GM19328 (cell line): ENCODE measurements at regions not wholly inside any gene's neighbourhood (a gene's known extent, or its start where the extent isn't known, plus 50 kb on each side); places are given as distances from the start of the nearest gene placed in this dataset.
"Not testable (repeated sequence)": the region's sequence is repeated elsewhere in the genome, so short reads cannot be mapped to it uniquely, and the experiment has no call there.

Experiments
- ATAC-seq: cut with Tn5 transposase; IDR thresholded peaks from one replicate; pipeline ENCODE4 v1.9.1; 2021; ENCODE audit warnings: mild to moderate bottlenecking, moderate library complexity; ENCODE audit not compliant: unreplicated experiment

DNA sequence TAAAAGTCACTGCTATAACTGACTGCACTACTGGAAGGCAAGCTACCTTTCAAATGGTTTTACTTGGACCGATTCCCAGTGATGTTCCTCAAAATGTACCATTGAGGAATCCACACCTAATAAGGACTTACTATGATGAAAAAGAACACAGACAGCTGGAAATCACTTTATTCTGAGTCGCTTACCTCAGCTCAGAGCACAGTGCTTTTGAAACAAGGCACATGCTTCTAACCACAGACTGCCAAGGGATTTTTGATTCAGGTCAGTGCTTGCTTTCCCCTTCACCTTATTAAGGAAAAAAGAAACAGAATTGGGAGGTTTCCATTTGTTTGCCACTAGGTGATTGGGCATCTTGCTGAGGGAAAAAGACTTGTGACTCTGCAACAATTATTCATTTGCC, 707.5 kb upstream of the FSHR start:
- ATAC-seq: no peak

DNA sequence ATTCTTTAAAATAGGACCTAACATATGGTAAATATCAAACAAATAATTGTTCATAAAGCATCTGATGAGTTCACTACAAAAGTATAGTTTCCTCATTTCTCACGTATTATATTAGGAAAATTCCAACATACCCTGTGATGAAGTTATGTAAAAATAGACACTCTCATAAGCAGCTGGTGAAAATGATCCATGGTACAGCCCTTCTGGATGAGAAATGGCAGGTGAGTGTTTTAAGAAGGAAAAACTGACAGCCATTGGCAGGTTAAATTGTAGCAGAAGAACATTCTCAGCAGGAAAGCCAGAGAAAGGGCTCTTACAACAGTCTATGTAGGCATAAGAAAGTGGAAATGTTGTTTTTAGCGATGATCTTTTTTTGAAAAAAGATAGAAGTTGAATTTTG, 706.5 kb upstream of the FSHR start:
- ATAC-seq: no peak

DNA sequence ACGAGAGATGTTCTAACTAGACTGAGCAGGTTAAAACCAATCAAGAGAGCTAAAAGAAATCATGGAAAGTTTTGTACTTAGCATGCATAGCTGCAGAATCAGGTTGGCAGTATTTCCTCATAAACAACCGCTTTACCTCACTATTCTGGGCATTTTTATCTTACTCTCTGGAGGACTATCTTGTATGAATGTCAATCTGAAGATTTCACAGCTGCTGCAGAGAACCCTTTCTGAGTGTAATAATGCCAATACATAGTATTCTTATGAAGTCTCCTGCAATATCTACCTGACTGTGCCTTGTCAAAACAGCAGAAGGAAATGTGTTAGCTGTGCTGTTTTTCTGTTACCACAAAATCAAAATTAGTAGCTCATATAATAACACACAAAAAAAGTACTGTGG, 705.9 kb upstream of the FSHR start:
- no peak for ATAC-seq

DNA sequence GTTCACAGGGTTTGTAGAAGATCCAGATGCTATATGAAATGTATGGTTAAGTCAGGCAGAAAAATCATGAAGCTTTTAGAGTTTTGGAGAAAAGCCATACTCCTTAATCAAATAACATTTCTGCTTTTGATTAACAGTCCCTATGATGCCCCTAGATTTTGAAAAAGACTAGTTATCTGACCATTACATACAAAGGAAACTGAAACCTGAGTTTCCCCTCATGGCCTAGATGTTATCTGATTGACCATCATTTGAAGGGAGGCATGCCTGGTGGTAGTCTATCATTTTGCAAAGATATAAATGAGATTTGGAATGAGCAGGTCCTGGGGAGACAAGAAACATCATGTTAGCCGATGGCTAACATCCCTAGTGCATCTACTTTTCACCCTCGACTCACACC, 704.3 kb upstream of the FSHR start:
- no peak for ATAC-seq

DNA sequence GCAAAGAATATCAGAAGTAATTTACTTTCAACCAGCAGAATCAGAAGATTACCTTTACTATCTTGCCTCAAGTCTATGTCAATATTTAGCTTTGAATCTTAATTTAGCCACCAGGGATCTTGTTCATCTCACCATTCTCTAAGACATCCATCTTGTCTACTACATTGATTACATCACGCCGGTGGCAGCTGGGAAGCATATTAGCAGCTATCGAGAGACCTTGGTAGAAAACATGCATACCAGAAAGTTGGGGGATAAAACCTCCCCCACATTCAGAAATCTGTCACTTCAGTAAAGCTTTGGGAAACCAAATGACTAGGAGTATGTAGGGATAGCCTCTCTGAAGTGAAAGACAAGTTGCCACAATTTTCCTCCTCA, 703.8 kb upstream of the FSHR start:
- ATAC-seq: no peak

DNA sequence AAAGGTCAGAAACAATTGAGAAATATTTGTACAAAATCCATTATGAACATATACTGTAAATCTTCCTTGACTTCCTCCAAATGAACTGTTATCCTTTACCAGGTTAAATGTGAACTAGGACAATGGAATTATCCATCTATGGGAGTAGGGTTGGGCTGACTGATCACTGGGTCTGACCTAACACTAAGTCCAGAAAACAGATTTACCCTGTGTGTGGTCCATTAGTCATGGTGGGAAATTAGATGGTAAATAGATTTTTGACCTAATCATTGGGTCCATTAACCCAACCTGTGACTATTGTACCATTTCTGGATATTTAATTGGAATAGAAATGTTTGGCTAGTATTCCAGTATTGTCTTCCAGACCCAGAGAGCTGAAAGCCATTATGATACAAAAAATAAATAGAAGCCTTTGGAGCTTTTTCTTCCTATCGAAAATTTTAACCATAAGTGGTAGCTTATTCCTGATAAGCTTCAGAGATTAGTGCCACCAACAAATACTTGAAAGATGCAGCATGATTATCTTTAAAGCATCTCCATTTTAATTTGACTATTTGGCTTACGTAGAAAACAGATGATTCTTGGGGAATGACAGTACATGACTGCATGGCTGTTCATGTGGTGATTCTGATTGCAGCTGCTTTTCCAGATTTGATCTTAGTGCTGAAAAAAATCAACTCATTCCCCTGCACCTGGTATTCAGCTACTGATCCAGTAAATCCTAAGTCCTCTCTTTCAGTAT, 703.2 kb upstream of the FSHR start:
- ATAC-seq: no peak

DNA sequence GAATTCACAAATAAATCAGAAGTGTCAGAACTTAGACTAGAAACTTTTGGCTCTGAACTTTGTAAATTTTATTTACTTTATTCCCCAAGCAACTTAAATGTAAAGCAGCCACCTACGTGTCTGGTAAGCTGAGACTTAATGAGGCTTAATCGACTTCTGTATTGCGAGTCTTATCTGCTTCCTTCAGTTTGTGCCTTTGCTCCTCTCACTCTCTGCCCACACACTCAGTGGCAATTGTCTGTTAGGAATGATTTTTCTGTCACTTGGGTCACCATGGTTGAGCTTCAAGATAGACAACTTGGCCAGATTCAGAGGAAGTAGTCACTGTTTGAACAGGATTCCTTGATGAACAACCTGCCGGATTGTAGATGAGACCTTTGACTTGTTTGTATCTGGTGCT, 691.4 kb upstream of the FSHR start:
- ATAC-seq: no peak

DNA sequence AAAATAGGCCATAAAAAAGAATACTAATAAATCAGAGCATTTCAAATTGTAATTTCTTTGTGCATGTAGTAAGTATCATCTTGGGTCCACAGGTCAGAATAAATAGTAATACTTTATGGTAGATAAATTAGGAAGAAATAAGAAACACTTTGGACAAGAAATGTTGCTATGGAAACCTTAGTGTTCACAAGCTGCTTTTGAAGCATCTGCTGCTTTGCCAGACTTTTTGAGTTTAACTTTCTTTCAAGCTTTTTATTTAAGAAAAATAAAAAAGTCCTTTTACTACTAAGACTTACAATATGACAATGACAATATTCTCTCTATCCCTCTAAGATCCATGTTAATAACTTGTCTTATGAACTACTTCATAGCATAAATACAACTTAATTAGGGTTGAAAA, 690.7 kb upstream of the FSHR start:
- ATAC-seq: no peak

DNA sequence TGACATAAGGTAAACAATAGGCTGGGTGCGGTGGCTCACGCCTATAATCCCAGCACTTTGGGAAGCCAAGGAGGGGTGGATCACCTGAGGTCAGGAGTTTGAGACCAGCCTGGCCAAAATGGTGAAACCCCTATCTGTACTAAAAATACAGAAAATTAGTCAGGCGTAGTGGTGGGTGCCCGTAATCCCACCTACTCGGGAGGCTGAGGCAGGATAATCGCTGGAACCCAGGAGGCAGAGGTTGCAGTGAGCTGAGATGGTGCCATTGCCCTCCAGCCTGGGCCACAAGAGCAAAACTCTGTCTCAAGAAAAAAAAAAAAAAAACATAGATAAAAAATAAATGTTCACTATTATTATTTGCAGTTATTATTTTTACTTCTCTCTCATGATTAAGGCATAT, 689.8 kb upstream of the FSHR start:
- ATAC-seq: not testable (repeated sequence)

DNA sequence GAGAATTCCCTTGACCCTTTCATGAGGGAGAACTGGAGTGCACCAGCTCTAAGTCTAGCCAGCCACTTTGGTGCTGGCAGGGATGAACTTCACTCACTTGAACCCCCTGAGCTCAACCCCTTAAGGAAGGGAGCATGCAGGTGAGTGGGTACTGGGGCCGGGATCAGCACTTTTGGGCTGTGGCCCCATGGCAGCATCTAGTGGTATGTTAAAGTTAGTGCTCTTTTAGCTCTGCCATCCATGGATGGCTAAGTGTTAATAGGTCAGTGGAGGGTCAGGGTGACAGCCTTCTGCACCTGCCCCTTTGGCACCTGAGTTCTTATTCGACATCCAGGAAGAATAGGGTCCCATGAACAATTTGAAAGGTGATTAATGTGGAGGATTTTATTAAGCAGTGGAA, 689.0 kb upstream of the FSHR start:
- no peak for ATAC-seq

DNA sequence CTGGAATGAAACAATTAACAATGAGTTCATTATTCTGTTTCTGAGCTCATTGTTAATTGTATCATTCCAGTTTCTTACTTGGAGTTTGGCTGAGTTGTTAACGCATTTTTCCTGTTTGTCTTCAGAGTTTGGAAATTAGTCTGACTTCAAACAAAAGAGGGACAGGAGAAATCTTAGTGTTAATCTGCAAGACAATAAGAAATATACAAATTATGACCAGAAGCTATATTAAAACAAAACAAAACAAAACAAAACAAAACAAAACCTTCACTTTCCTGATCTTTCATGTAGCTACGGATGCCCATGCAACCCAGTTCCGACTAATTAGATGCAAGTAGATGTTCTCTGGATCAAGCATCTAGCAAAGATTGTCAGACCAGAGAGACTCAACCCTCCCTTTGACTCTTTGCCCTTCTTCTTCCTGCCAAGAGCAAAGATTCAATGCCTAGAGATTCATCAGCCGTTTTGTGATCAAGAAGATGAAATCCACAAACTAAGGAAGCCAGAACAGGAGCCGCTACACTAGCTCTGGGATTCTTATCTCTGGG, 686.2 kb upstream of the FSHR start:
- ATAC-seq: no peak

DNA sequence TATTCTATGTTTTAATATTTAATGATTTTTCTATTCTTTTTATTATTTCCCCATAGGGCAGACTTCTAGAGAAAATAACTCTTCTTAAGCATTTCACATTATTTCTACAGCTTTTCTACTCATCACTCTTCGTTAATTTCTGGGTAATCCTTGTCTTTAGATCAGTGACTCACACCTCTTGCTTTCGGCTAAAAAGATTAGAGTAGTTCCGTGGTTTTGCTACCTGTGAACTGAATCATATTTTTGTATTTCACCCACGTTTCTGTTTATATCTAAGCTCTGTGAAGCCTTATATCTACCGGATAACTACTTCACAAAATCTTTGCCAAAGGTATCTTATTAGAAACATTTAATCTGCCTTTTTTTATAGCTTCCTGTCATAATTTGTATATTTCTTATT, 685.5 kb upstream of the FSHR start:
- ATAC-seq: no peak

DNA sequence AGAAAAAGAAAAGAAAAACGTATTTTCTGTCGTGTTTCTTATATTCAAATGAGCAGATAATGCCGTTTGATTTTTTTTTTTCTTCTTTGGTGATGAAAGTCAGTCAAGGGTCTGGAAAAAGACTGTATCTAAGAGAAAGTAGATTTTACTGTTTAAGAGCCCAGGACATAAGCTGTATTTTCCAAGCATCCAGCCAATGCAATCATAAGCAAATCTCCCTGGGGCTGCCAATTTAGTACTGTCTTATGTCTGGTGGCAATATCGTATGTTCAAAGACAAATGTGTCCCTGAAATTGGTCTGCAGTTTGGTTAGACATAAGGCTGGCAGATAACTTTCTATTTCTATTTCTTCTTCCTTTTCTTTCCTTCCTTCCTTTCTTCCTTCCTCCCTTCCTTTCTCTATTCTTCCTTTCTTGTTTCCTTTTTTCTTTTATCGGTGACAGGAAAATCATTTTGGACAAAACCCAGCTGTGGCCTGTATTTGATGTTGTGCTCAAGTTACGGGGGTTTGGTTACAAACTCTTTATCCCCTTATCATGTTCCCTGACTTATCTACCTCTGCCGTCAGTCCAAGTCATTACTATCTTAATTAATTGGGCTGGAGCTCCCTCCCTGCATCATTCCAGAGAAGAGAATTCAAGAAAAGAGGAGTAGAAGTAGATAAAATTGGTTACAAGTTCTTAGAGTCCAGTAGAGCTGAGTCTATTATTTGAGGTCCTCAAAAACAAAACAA, 683.4 kb upstream of the FSHR start:
- no peak for ATAC-seq

DNA sequence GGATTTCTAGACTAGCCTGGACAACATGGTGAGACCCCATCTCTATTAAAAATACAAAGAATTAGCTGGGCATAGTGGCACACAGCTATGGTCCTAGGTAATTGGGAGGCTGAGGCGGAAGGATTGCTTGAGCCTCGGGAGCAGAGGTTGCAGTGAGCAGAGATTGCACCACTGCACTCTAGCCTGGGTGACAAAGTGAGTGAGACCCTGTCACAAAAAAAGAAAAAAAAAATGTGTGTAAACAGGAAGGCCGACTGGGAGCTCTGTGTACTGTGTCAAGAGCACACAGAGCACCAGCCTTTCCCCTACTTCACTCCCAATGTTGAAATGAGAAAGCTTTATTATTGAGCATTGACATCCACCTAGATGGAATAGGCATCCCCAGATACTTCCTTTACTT, 681.7 kb upstream of the FSHR start:
- ATAC-seq: no peak

DNA sequence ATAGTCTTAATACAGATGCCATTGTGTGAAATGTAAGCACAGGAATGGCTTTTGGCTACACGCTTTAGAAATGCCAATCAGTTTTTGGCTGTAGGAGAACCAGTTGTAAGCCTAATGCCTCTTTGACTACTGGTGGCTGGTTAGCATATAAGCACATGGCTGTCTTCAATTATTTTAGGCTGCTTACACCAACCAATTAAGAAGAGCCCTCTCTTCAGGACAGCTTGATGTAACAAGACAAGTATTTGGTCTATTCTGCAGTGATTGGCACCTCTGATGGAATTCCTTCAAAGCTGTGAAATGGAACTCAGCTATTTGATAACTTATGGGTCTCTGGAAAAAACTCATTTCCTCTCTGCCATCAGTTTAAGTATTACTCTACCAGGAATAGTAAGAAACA, 680.1 kb upstream of the FSHR start:
- ATAC-seq: no peak

DNA sequence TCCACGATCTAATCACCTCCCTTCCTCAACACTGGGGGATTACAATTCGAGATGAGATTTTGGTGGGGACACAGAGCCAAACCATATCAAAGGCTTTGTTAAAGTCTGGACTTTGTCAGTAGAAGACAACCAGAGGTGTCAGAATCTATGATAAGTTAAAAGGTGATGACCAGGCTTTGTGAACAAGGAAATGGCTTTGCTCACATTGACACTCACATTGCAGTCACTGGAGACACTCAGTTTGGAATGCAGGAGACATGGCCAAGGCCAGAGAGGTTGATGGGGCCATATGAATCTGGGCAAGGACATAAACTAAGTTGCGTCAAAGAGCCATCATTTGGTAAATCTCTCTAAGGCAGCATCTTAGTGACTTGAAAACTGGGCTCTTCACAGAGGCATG, 678.2 kb upstream of the FSHR start:
- ATAC-seq: no peak

DNA sequence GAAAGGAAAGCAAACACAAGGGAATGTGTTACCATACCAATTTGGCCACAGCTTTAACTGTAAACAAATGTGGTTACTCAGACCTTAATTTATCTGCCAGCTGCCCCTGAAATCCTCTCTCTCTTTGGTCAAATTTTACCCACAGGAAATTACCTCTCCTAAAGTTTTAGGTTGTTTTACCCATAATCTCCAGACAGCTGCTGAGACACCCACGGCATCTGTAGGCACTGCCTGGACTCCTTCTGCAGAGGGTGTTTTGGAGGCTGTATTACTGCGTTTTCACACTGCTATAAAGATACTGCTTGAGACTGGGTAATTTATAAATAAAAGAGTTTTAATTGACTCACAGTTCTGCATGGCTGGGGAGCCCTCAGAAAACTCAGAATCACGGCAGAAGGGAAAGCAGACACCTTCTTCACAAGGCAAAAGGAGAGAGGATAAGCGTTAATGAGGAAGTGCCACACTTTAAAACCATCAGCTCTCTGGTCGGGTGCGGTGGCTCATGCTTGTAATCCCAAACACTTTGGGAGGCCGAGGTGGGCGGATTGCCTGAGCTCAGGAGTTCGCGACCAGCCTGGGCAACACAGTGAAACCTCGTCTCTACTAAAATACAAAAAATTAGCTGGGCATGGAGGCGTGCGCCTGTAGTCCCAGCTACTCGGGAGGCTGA, 677.5 kb upstream of the FSHR start:
- ATAC-seq: no peak

DNA sequence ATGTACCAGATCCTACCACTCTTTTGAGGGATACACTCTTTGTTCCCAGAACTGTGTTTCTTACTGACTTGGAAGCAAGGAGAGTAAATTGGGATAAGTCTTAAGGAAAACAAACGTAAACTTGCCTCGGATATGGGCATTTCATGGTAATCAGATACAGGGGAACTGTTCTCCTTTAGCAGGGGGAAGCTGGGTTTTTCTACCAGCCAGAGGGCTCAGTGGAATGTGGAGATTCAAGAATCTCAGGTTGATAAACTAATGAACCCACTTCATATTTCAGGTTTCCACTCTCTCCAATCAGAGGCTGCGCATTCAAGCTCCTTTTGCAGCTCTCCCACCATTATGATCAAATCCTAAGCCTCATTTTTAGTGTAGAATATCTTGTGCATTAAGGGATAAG, 676.5 kb upstream of the FSHR start:
- no peak for ATAC-seq

DNA sequence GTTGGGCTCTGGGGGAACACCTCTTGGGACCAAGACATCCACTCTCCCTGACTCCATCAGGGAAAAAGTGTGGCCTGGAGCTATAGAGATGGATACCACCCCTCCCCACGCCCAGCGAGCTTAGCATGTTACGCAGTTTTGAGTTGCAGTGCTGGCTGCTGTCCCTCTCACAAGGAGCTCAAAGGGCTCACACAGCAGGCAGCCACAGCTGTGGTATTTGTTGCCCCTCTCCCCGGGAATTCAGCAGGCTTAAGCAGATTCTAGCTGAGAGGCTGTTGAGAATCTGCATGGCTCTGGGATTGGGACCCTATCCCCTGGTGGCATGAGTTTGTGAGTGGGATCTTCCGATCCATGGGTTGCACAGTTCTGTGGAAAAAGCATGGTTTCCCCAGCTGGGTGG, 673.1 kb upstream of the FSHR start:
- no peak for ATAC-seq

DNA sequence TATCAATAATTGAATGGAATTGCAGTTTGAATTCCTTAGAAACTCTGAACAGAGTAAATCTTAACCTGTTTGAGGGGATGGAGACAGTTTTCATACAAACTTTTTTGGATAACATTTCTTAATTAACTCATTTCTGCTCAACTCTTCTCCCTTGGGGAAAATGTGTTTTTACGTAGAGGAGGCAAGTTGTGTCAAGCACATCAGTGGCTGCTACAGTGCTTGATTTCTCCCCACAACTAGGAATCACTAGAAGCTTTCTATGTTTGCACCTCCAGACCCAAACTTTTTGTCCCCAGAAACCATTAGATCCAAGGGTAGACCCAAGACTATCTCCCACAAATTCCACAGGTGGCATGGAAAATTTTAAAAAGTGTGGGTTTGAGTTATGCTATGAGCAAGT, 658.9 kb upstream of the FSHR start:
- ATAC-seq: no peak

DNA sequence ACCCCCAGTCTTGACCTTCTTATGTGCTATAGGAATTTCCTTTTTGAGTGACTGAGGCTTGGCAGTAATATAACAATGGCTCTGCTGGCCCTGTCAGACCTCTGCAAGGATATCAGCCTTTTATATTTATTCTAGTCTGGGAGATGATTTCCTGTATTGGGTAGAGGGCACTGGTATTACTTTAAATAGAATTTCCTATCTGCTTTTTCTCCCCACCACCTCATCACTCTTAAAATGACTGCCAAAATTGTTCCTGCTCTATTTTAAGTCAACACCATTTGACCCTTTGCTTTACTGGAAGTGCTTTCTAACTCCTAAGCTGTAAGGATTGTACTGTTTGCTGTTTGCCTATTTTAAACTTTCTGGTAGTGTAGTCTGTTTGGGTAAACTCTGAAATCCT, 658.4 kb upstream of the FSHR start:
- ATAC-seq: no peak

DNA sequence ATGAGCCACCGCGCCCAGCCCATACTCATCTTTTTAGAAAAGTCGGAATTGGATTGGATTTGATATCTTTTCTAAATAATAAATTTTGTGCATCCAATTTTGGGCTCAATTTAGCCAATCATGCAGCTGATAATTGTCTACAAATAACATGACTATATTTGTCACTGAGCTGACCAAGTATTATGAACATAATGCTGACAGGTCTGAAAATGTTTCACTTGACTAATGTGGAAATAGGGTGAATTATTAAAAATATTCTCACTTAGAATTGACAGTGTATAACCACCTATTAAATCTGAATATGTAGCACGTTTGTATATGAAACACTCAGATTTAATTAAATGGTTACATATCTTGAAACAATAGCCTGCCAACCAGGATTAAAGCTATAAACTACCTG, 657.2 kb upstream of the FSHR start:
- no peak for ATAC-seq
